Dedifferentiated amniotic fluid mesenchymal stem cell (primary cell): ENCODE measurements at regions not wholly inside any gene's neighbourhood (a gene's known extent, or its start where the extent isn't known, plus 50 kb on each side); places are given as distances from the start of the nearest gene placed in this dataset.

Source experiments
- DNase-seq: peaks from one replicate; pipeline ENCODE4 v3.0.0-alpha.2; 2016; ENCODE audit errors: extremely low spot score

DNA sequence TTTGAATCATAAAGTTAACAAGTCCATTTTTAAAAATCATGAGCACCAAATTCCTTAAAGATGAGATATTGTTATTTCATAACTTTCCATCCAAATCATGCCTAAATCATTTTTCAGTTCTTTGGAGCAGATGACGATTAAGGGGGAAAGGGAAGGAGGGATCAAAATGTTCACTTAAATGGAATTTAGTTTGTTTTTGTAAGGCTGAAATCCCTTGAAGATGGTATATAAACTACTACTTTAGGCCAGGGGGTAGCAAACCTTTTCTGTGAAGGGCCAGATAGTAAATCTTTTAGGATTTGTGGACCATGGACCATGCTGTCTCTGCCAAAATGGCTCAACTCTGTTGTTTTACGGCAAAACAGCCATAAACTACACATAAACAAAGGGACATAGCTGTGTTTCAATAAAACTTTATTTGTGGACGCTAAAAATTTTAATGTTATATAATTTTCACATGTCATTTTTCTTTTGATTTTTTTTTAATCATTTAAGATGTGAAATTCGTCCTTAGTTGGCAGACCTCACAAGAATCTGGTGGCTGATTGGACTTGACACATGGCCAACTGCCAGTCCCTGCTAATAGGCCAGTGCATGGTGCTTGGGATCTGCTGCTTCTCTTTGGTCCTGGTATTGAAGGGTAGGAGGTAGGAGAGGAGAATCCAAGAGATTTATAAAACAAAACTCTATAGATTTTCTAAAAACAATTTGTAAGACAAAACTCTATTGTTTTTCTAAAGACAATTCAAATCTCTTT is 52.0 kb upstream of the RTN4 start:
- peak; percentile 95 for DNase-seq

DNA sequence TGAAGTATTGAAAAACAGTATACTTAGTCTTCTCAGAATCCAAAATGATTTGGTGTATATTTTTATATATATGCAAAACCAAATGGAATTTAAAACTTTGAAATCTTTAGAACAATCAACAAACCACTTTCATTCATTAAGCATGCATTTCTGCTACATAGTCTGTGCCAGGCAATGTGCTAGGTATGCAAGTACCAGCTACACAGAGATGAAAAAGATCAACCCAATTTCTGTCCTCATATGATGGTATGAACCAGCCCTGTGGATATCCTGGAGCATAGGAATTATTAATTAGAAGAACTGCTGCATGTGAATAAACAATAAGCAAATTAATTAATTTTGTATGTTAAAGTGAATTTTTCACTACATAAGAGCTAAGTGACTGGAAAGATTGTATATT is 51.2 kb upstream of the RTN4 start:
- DNase-seq: no peak

DNA sequence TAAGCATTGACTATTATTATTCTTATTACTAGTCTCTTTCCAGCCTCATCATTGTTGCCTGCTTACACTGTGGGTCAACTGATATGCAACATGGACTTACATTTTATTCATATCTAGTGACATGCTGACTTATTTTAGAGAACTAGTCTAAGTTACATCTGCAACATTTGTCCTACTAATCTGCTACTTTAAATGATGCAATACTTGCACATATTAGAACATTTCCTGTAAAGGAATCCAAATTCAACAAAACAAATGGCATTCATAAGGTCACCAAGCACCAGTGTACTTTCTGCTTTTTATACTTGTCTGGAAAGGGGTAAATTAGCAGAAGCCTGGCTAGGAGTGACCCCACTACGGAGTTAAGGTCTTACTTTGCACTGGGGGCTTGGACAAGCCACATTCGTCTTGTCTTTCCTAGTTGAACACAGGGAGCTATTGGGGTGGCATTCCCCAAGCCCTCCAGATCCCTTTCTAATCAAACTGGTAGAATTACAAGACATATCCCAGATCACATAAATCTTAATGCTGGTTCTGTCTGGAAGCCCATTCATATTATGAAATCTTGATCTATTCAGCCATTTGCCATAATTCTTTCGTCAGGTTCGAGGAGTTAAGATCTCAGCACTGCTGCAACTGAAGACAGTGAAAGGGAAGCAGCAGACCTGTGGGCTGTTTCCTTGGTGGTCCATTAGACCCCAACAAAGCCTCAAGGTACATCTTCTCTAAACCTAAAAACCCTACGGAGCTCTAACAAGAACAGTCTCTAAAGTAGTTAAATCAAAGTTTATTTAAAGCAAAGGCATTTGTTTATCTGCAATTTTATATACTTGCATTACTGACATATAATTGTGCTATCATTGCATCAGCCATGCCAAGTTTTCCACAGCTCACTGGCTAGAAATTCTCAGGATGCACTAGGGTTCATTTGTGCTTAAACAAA is 49.9 kb upstream of the RTN4 start:
- peak; percentile 93 for DNase-seq
